ENCODE measurements at regions not wholly inside any gene's neighbourhood (a gene's known extent, or its start where the extent isn't known, plus 50 kb on each side); places are given as distances from the start of the nearest gene placed in this dataset.
"Not testable (repeated sequence)": the region's sequence is repeated elsewhere in the genome, so short reads cannot be mapped to it uniquely, and the experiment has no call there.

- no peak for DNase-seq
- intact Hi-C loops (cut with DNase I) = no loop called here
These were observed 134.4 kb downstream of the OR2B2 start for GRCh38 chr6:27777614-27778355.

GRCh38 chr6:27777126-27777525 lies 135.1 kb downstream of the OR2B2 start:
- intact Hi-C loops (cut with DNase I) = no loop called here
- DNase-seq = no peak

DNA sequence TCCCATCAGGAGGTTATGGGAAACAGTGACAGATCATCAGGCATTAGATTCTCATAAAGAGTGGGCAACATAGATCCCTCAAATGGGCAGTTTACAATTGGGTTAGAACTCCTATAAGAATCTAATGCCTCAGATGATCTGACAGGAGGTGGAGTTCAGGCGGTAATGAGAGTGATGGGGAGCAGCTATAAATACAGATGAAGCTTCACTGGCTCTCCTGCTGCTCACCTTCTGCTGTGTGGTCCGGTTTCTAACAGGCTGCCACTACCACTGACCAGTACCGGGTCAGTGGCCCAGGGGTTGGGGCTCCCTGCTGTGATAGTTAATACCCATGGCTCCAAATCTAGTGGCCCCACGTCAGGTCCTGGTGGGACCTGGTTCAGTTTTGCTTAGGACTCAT lies 135.7 kb downstream of the OR2B2 start:
- no peak for DNase-seq
- intact Hi-C loops (cut with DNase I) = no loop called here

DNA sequence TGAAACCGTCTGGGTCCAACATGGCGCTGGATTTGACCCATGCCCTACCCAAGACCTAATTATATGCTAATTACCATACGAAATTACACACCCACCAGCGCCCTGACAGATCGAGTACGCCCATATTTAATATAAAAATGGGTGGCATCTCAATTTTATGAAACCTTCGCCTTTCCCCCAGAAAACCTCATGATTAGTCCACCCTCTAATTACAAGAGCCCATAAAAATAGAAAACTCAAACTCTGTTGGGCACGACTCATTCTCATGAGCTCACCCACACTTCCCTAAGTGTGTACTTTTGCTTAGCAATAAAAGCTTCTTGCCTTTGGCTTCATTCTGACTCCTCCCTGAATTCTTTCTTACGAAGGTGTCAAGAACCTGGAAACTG lies 136.4 kb downstream of the OR2B2 start:
- peak in 8 of 42 donors; percentile 13 to 48 (median 26) for DNase-seq
- intact Hi-C loops (cut with DNase I) = no loop called here

GRCh38 chr6:27775138-27775795 lies 136.9 kb downstream of the OR2B2 start:
- intact Hi-C loops (cut with DNase I); DNase-seq: not testable (repeated sequence)

- DNase-seq; intact Hi-C loops (cut with DNase I): not testable (repeated sequence)
These were observed 138.0 kb downstream of the OR2B2 start for GRCh38 chr6:27774264-27774600.

DNA sequence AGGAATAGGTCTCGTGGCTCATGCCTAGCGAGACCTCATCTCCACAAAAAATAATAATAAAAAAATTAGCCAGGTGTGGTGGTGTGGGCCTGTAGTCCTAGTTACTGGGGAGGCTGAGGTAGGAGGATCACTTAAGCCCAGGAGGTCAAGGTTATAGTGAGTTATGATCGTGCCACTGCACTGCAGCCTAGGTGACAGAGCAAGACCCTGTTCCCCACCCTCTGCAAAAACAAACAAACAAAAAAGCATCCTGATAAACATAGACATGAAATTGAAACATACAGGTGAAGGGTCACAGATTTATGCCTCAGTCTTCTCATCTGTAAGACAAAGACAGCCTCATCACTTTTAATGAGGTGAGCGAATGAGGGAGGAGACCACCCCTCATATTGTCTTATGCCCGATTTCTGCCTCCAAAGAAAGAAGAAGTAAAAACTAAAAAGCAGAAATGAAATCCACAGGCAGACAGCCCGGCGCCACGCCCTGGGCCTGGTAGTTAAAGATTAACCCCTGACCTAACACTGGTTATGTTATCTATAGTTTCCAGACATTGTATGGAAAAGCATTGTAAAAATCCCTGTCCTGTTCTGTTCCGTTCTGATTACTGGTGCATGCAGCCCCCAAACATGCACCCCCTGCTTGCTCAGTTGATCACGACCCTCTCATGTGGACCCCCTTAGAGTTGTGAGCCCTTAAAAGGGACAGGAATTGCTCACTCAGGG lies 138.5 kb downstream of the OR2B2 start:
- peak in 1 of 42 donors; percentile 18 for DNase-seq
- intact Hi-C loops (cut with DNase I) = not testable (repeated sequence)

DNA sequence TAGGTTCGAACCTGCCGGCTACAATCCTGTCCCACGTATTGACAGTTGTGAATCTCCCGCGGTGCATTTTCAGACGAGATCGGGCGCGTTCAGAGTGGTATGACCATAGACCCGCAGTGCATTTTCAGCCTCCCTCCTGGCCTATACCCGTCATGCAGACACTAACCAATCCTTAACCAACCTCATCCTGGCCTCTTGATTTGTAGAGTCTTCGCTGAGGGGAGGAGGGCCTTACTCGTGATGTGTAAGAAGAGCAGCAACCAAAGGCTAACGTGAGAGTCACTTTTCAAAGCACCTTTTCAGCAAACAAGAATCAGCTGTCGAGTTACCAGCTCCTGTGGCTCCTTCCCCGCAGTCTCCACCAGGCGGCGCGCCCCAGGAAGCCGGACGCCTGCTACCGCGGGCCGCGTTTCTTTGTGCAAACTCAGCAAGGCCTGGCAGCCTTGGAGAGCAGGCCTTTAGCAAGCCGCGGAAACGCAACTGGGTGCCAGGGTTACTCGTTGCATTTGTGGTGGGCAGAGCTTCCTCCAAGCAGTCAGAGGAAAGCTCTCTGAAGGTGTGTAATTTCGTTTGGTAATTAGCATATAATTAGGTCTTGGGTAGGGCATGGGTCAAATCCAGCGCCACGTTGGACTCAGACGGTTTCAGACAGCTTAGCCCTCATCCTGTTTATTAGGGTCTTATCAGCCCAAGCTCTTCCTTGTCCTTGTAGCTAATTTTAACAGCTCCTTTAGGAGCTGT lies 139.8 kb downstream of the OR2B2 start:
- peak; percentile 64 to 91 (median 82) for DNase-seq
- intact Hi-C loops (cut with DNase I) = no loop called here

- intact Hi-C loops (cut with DNase I) = no loop called here
- DNase-seq = no peak
These were observed 141.0 kb downstream of the OR2B2 start for GRCh38 chr6:27771235-27771634.

- DNase-seq = no peak
- intact Hi-C loops (cut with DNase I) = no loop called here
These were observed 141.5 kb downstream of the OR2B2 start for GRCh38 chr6:27770724-27771123.

GRCh38 chr6:27768556-27768955 lies 143.6 kb downstream of the OR2B2 start:
- intact Hi-C loops (cut with DNase I) = no loop called here
- DNase-seq = no peak

DNA sequence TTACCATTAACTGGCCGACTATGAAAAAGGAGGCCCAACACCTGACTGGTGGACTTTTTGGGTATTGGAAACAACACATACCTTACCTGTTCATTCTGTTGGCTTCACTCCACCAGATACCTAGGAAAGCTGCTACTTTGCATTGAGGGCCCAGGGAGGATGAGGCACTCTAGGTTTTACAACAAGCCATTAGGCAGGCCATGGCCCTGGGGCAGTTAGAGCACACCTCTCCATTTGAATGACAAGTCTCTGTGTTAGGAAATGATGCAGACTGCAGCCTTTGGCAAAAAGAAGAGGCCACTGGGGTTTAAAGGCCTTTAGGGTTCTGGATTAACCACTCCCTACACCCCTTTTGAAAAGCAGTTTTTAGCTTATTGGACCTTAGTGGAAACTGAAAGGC lies 144.3 kb downstream of the OR2B2 start:
- intact Hi-C loops (cut with DNase I) = no loop called here
- DNase-seq = no peak

GRCh38 chr6:27766405-27766804 lies 145.8 kb downstream of the OR2B2 start:
- no peak for DNase-seq
- intact Hi-C loops (cut with DNase I) = no loop called here

DNA sequence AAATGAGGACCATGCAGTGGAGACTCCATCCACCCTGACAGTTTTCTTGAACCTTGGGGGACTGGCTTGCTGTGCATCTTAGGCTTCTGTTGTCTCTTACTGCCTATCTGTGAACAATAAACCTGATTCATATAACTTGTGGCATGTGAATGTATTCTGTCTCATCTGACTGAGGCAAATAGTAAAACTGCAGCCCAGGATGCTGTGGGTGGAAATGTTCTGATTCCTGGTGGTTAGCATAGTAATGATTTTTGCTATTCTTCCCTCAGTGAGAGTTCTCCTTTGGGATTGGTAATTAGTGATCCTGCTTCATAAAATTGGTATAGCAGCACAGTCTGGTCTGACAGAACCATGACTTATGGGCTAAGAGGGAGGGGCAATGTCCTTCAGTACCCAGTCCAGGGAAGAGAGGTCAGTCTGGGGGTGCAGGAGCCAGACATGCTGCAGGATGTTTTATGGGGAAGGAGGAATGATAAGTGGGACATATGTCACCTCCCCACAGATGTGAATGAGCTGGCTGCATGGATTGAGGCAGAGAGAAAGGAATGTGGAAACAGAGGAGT lies 147.1 kb downstream of the OR2B2 start:
- peak in 9 of 42 donors; percentile 18 to 60 (median 34) for DNase-seq
- intact Hi-C loops (cut with DNase I) = no loop called here

- peak in 2 of 42 donors; percentile 30 to 32 for DNase-seq
- intact Hi-C loops (cut with DNase I) = no loop called here
These were observed 150.8 kb downstream of the OR2B2 start for GRCh38 chr6:27761391-27761790.

GRCh38 chr6:27760464-27760863 lies 151.7 kb downstream of the OR2B2 start:
- intact Hi-C loops (cut with DNase I) = no loop called here
- DNase-seq = no peak

- no peak for DNase-seq
- intact Hi-C loops (cut with DNase I) = no loop called here
These were observed 152.3 kb downstream of the OR2B2 start for GRCh38 chr6:27759930-27760329.

DNA sequence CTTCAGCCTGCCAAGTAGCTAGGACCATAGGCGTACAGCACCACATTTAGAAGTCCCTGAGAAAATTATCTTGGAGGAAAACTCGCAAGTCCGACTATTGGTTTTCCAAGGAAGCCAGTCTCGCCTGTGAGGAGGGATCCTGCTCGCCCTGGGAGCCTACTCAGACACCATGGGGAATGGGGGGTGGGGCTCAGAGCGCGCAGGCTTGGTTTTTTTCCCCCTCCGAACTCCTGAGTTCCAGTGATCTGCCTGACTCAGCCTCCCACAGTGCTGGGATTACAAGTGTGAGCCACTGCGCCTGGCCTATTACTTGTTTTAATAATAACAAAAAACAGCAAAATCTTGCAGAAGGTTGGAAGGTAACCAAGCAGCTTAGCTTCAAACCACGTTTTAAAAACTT lies 153.7 kb downstream of the OR2B2 start:
- intact Hi-C loops (cut with DNase I) = no loop called here
- no peak for DNase-seq

DNA sequence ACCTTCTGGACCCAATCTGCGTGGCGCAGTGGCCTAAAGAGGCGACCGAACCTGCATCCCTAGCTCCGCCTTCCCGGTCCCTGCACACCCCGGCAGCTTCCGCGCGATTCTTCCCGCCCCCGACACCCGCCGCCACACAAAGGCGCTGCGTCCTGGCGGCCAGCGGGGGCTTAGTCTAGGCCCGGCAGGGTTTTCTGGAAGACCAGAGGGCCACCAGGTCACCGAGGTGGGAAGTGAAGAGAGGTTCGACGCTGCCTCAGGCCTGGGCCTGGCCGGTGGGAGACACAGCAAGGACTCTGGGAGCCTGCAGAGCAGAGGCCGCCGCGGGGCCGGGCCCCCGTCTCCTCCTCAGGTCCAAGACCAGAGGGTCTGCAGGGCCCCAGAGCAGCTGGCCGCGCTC lies 154.9 kb downstream of the OR2B2 start:
- DNase-seq = peak in 8 of 42 donors; percentile 15 to 51 (median 28)
- intact Hi-C loops (cut with DNase I) = no loop called here

All from head of caudate nucleus (tissue), 42 donors.